Small intestine (tissue), 7 donors: ENCODE measurements at regions not wholly inside any gene's neighbourhood (a gene's known extent, or its start where the extent isn't known, plus 50 kb on each side); places are given as distances from the start of the nearest gene placed in this dataset.
"Not testable (repeated sequence)": the region's sequence is repeated elsewhere in the genome, so short reads cannot be mapped to it uniquely, and the experiment has no call there.

ENCODE experiments used
- DNase-seq, 2 donors: peaks; one replicate each; pipeline versions ENCODE4 v3.0.0 to v3.0.0-alpha.2; 2013
- FAIRE-seq: peaks from 2 replicates; lab custom pipeline; 2012; peaks lifted over from hg19 to GRCh38; lab: Jason Lieb, UNC
- H3K27ac ChIP-seq, 3 donors: one replicate each; pipeline ENCODE4 v1.5.1; 2013; ENCODE audit warnings: low read length in 2 of 3, mild to moderate bottlenecking in 2 of 3, control low read depth in 1 of 3, inconsistent platforms in 1 of 3, low read depth in 1 of 3, moderate library complexity in 1 of 3
- H3K27me3 ChIP-seq, 3 donors: one replicate each; pipeline ENCODE4 v1.6.1; 2013; ENCODE audit warnings: low read length in 3 of 3, inconsistent platforms in 1 of 3; ENCODE audit not compliant: control insufficient read depth in 3 of 3, insufficient read depth in 3 of 3
- H3K36me3 ChIP-seq, 3 donors: one replicate each; pipeline ENCODE4 v1.6.1; 2013; ENCODE audit warnings: low read length in 3 of 3, inconsistent platforms in 1 of 3, low read depth in 1 of 3, mild to moderate bottlenecking in 1 of 3, moderate library complexity in 1 of 3; ENCODE audit not compliant: control insufficient read depth in 3 of 3, insufficient read depth in 2 of 3
- H3K4me1 ChIP-seq, 3 donors: one replicate each; pipeline ENCODE4 v1.6.1; 2013; ENCODE audit warnings: low read length in 2 of 3, inconsistent platforms in 1 of 3, low read depth in 1 of 3, mild to moderate bottlenecking in 1 of 3, moderate library complexity in 1 of 3; ENCODE audit not compliant: control insufficient read depth in 3 of 3, insufficient read depth in 2 of 3
- H3K4me3 ChIP-seq, 3 donors: one replicate each; pipeline ENCODE4 v1.5.1; 2013; ENCODE audit warnings: low read length in 3 of 3, control low read depth in 1 of 3, inconsistent platforms in 1 of 3, low read depth in 1 of 3, mild to moderate bottlenecking in 1 of 3, moderate library complexity in 1 of 3
- H3K9me3 ChIP-seq, 2 donors: one replicate each; pipeline ENCODE4 v1.6.1; 2013; ENCODE audit warnings: low read depth in 1 of 2, low read length in 1 of 2; ENCODE audit not compliant: control insufficient read depth in 2 of 2, insufficient read depth in 1 of 2
- WGBS, 3 donors: extraction: QIAGEN DNeasy Blood & Tissue Kit; methylation state at CpG; one replicate each; pipeline ENCODE4 v1.1.7; 2013; 5-methylcytosine and 5-hydroxymethylcytosine counted together
- donor health status: healthy with polysubstance abuse.
- donor health status: control.
- donor health status: control.
- donor health status: Bipolar disorder and iron deficiency.
- donor health status: healthy.

- DNase-seq, result peak in 1 of 2 donors; percentile 11
- no peak overlapping the region for H3K27ac ChIP-seq
- no peaks in the 10 kb centered on the region for H3K36me3 ChIP-seq
- 68 to 100% (median 95%) methylated on average over 1 of the region's 1 CpG for WGBS, 3 donors
- no peak overlapping the region for H3K4me3 ChIP-seq
- FAIRE-seq, result peak; percentile 53
- peaks cover 0 to 7% of the 10 kb centered on the region in 2 donors for H3K9me3 ChIP-seq
- H3K27me3 ChIP-seq, result no peaks in the 10 kb centered on the region
- H3K4me1 ChIP-seq, result peaks cover 0 to 8% (median 0%) of the 10 kb centered on the region in 3 donors
Observed at GRCh38 chr3:152211655-152212054, 57.1 kb upstream of the MBNL1 start.

- no peak for DNase-seq
- H3K36me3 ChIP-seq, result no peaks in the 10 kb centered on the region
- no peak overlapping the region for H3K4me3 ChIP-seq
- H3K4me1 ChIP-seq, result no peaks in the 10 kb centered on the region
- H3K27me3 ChIP-seq, result no peaks in the 10 kb centered on the region
- no peak for FAIRE-seq
- H3K27ac ChIP-seq, result no peak overlapping the region
- peaks cover 0 to 3% of the 10 kb centered on the region in 2 donors for H3K9me3 ChIP-seq
Observed at GRCh38 chr3:152213203-152213602, 55.5 kb upstream of the MBNL1 start.

- Histone ChIP-seq H3K27ac (no peak overlapping the region), H3K4me1 (no peaks in the 10 kb centered on the region), H3K36me3 (no peaks in the 10 kb centered on the region), H3K27me3 (no peaks in the 10 kb centered on the region), H3K4me3 (no peak overlapping the region), H3K9me3 (no peaks in the 10 kb centered on the region)
- no peak for DNase-seq
- no peak for FAIRE-seq
- 80 to 87% (median 86%) methylated on average over 1 of the region's 1 CpG for WGBS, 3 donors
Observed at GRCh38 chr3:152213938-152214337, 54.8 kb upstream of the MBNL1 start.

GRCh38 chr3:152216960-152217865 is 51.5 kb upstream of the MBNL1 start:
- WGBS, 3 donors, result 94 to 99% (median 97%) methylated on average over 31 to 34 of the region's 34 CpGs
- not testable (repeated sequence) for H3K4me1 ChIP-seq, H3K27ac ChIP-seq, H3K4me3 ChIP-seq, H3K27me3 ChIP-seq, H3K9me3 ChIP-seq, DNase-seq, H3K36me3 ChIP-seq, FAIRE-seq

- Histone ChIP-seq H3K4me3 (no peak overlapping the region), H3K27me3 (no peaks in the 10 kb centered on the region), H3K27ac (no peak overlapping the region), H3K9me3 (no peaks in the 10 kb centered on the region), H3K4me1 (no peaks in the 10 kb centered on the region), H3K36me3 (no peaks in the 10 kb centered on the region)
- DNase-seq (no peak), FAIRE-seq (no peak)
- 94 to 97% (median 97%) methylated on average over 1 of the region's 1 CpG for WGBS, 3 donors
Observed at GRCh38 chr3:152218602-152219001, 50.1 kb upstream of the MBNL1 start.
